Urothelium cell line (cell line): ENCODE measurements at regions not wholly inside any gene's neighbourhood (a gene's known extent, or its start where the extent isn't known, plus 50 kb on each side); places are given as distances from the start of the nearest gene placed in this dataset.

Source experiments
- DNase-seq: peaks from one replicate; pipeline ENCODE4 v3.0.0; 2011; ENCODE audit warnings: low spot score, mixed read lengths
- FAIRE-seq: peaks from 2 replicates; lab custom pipeline; 2011; peaks lifted over from hg19 to GRCh38; lab: Jason Lieb, UNC

GRCh38 chr2:21422724-21423522, 299.2 kb downstream of the TDRD15 start:
- no peak for DNase-seq
- no peak for FAIRE-seq

GRCh38 chr2:21423854-21424253, 300.1 kb downstream of the TDRD15 start:
- DNase-seq, result peak; percentile 74
- no peak for FAIRE-seq

GRCh38 chr2:21424375-21424774, 300.6 kb downstream of the TDRD15 start:
- FAIRE-seq (no peak), DNase-seq (no peak)

- FAIRE-seq, result no peak
- no peak for DNase-seq
Measured at GRCh38 chr2:21427606-21428005, 303.8 kb downstream of the TDRD15 start.

- FAIRE-seq (no peak), DNase-seq (no peak)
Measured at GRCh38 chr2:21428754-21429153, 305.0 kb downstream of the TDRD15 start.

- no peak for FAIRE-seq
- no peak for DNase-seq
Measured at GRCh38 chr2:21429747-21430146, 306.0 kb downstream of the TDRD15 start.

GRCh38 chr2:21431078-21431477, 307.3 kb downstream of the TDRD15 start:
- FAIRE-seq, result no peak
- DNase-seq, result no peak

GRCh38 chr2:21438949-21439348, 315.2 kb downstream of the TDRD15 start:
- DNase-seq, result no peak

GRCh38 chr2:21441442-21441841, 317.7 kb downstream of the TDRD15 start:
- FAIRE-seq (no peak), DNase-seq (no peak)

More at GRCh38 chr2:21438949-21439348, 315.2 kb downstream of the TDRD15 start:
- FAIRE-seq, result no peak

GRCh38 chr2:21443494-21444105, 319.8 kb downstream of the TDRD15 start:
- FAIRE-seq (no peak), DNase-seq (no peak)

GRCh38 chr2:21449881-21450280, 326.1 kb downstream of the TDRD15 start:
- DNase-seq (no peak), FAIRE-seq (no peak)

GRCh38 chr2:21451403-21451802, 327.6 kb downstream of the TDRD15 start:
- FAIRE-seq (no peak), DNase-seq (no peak)

GRCh38 chr2:21452263-21452662, 328.5 kb downstream of the TDRD15 start:
- no peak for DNase-seq
- peak; percentile 65 for FAIRE-seq

GRCh38 chr2:21452678-21453077, 328.9 kb downstream of the TDRD15 start:
- DNase-seq (no peak), FAIRE-seq (no peak)

GRCh38 chr2:21453723-21454450, 330.1 kb downstream of the TDRD15 start:
- FAIRE-seq (peak; percentile 58), DNase-seq (no peak)

GRCh38 chr2:21454839-21455238, 331.1 kb downstream of the TDRD15 start:
- FAIRE-seq (no peak), DNase-seq (no peak)

- DNase-seq (no peak), FAIRE-seq (no peak)
Measured at GRCh38 chr2:21461754-21462240, 338.0 kb downstream of the TDRD15 start.

GRCh38 chr2:21466341-21466927, 342.7 kb downstream of the TDRD15 start:
- DNase-seq (no peak), FAIRE-seq (no peak)

- no peak for DNase-seq
- FAIRE-seq, result no peak
Measured at GRCh38 chr2:21467280-21467818, 343.6 kb downstream of the TDRD15 start.

GRCh38 chr2:21467910-21468309, 344.1 kb downstream of the TDRD15 start:
- FAIRE-seq (peak; percentile 79), DNase-seq (peak; percentile 64)

- FAIRE-seq (no peak), DNase-seq (no peak)
Measured at GRCh38 chr2:21468624-21469023, 344.9 kb downstream of the TDRD15 start.
